ENCODE measurements at regions not wholly inside any gene's neighbourhood (a gene's known extent, or its start where the extent isn't known, plus 50 kb on each side); places are given as distances from the start of the nearest gene placed in this dataset.

GRCh38 chr3:111359261-111360030, 182.6 kb upstream of the CD96 start:
- DNase-seq = no peak

- DNase-seq = no peak
Observed at GRCh38 chr3:111362381-111363009, 179.5 kb upstream of the CD96 start.

- DNase-seq = no peak
Observed at GRCh38 chr3:111366515-111366914, 175.5 kb upstream of the CD96 start.

- DNase-seq = no peak
Observed at GRCh38 chr3:111368056-111368455, 173.9 kb upstream of the CD96 start.

- DNase-seq = no peak
Observed at GRCh38 chr3:111369958-111370357, 172.0 kb upstream of the CD96 start.

- no peak for DNase-seq
Observed at GRCh38 chr3:111373239-111373638, 168.8 kb upstream of the CD96 start.

- no peak for DNase-seq
Observed at GRCh38 chr3:111373861-111374260, 168.1 kb upstream of the CD96 start.

- DNase-seq = no peak
Observed at GRCh38 chr3:111385971-111386495, 156.0 kb upstream of the CD96 start.

- no peak for DNase-seq
Observed at GRCh38 chr3:111392894-111393398, 149.1 kb upstream of the CD96 start.

GRCh38 chr3:111412656-111413055, 129.3 kb upstream of the CD96 start:
- DNase-seq = no peak

- DNase-seq = no peak
Observed at GRCh38 chr3:111414531-111414930, 127.5 kb upstream of the CD96 start.

- no peak for DNase-seq
Observed at GRCh38 chr3:111415018-111415417, 127.0 kb upstream of the CD96 start.

GRCh38 chr3:111418391-111418790, 123.6 kb upstream of the CD96 start:
- DNase-seq = no peak

- DNase-seq = no peak
Observed at GRCh38 chr3:111428301-111428700, 113.7 kb upstream of the CD96 start.

GRCh38 chr3:111434941-111435622, 106.9 kb upstream of the CD96 start:
- DNase-seq = no peak

GRCh38 chr3:111438283-111438682, 103.7 kb upstream of the CD96 start:
- no peak for DNase-seq

GRCh38 chr3:111454551-111454950, 87.4 kb upstream of the CD96 start:
- DNase-seq = no peak

GRCh38 chr3:111465081-111465670, 76.8 kb upstream of the CD96 start:
- no peak for DNase-seq

- no peak for DNase-seq
Observed at GRCh38 chr3:111470032-111470431, 72.0 kb upstream of the CD96 start.

GRCh38 chr3:111471831-111472230, 70.2 kb upstream of the CD96 start:
- DNase-seq = no peak

GRCh38 chr3:111472556-111472955, 69.4 kb upstream of the CD96 start:
- DNase-seq = no peak

GRCh38 chr3:111473550-111473949, 68.4 kb upstream of the CD96 start:
- DNase-seq = no peak

GRCh38 chr3:111476701-111477100, 65.3 kb upstream of the CD96 start:
- no peak for DNase-seq

Measured in femur (tissue), 1 donor.